Pancreas (tissue), 10 donors: ENCODE measurements at regions not wholly inside any gene's neighbourhood (a gene's known extent, or its start where the extent isn't known, plus 50 kb on each side); places are given as distances from the start of the nearest gene placed in this dataset.

Source experiments
- ATAC-seq, 4 donors: fragments of 200-7000 bp; cut with Tn5 transposase; one replicate each; pipeline versions ENCODE4 v1.8.0 to v1.9.1; 2020; ENCODE audit warnings: mild to moderate bottlenecking in 4 of 4, moderate library complexity in 4 of 4
- DNase-seq, 6 donors: peaks; one replicate each; pipeline ENCODE4 v3.0.0-alpha.2; 2020
- FAIRE-seq: peaks from 2 replicates; lab custom pipeline; 2012; peaks lifted over from hg19 to GRCh38; lab: Jason Lieb, UNC
- H3K27ac ChIP-seq, 4 donors: fragments of 200-600 bp; sonication (generic); 1 replicate in 3 of 4; 2 replicates in 1 of 4; pipeline versions ENCODE4 v1.5.0 to v1.8.0; 2020
- H3K27me3 ChIP-seq, 4 donors: fragments of 200-600 bp; one replicate each; pipeline ENCODE4 v1.8.0; 2021
- H3K36me3 ChIP-seq, 3 donors: fragments of 200-600 bp; sonication (generic) in 1 of 3; one replicate each; pipeline versions ENCODE4 v1.5.0 to v1.8.0; 2020 to 2021
- H3K4me1 ChIP-seq, 3 donors: fragments of 200-600 bp; one replicate each; pipeline ENCODE4 v1.8.0; 2021
- H3K4me3 ChIP-seq, 4 donors: fragments of 200-600 bp; sonication (generic) in 2 of 4; one replicate each; pipeline versions ENCODE4 v1.5.0 to v1.8.0; 2020 to 2021
- H3K9me3 ChIP-seq, 4 donors: fragments of 200-600 bp; one replicate each; pipeline ENCODE4 v1.8.0; 2021
- whole genome bisulfite sequencing, 2 donors: extraction: QIAGEN DNeasy Blood & Tissue Kit; methylation state at CpG; one replicate each; pipeline ENCODE4 v1.1.7; 2013; 5-methylcytosine and 5-hydroxymethylcytosine counted together
- intact Hi-C, 3 donors: fragments of 100-400 bp; cut with DNase I; formaldehyde crosslinking; loops; one replicate each; pipeline versions ENCODE4 v1.11.1 to v1.14.2; 2022
- TF ChIP-seq, protein P1 (sequence below), 4 donors: fragments of 200-600 bp; sonication (generic) in 3 of 4; IDR thresholded peaks; one replicate each; pipeline versions ENCODE4 v1.5.0 to v1.8.0; 2021; ENCODE audit warnings: antibody characterized with exemption in 4 of 4
- donor health status: healthy with polysubstance abuse.
- donor health status: DM: no; HTN: no; CAD: no; lungs with moderate emphysema.
- donor health status: DM: no; HTN: no; CAD: no.
- donor health status: control.
- donor health status: control.
- donor health status: Bipolar disorder and iron deficiency.
- donor health status: DM: yes; HTN: yes; CAD: no.
- donor health status: DM: no; HTN: no; CAD: no.
- donor health status: DM: no; HTN: no; CAD: no.
- donor health status: DM: yes; HTN: yes; CAD: no.

DNA sequence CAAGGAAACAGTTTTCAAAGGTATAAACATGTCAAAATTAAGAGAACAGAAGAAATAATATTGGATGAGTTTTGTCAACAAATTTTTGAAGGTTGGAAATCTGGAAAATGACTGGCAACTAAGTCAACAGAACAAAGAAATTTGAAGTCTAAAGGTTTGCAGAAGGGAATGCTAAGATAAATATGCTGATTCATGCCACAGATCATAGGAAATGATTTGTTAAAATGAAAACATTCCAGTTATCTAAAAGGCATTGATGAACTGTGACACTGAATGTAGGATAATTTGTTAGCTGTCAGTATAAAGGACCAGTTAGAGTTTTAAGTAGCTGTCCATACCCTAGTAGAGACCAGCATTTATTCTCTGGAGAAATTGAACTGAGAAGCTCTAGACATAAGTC lies 157.9 kb upstream of the CHRM3 start:
- FAIRE-seq = no peak
- no peak for ATAC-seq
- no peaks in the 10 kb centered on the region for H3K27me3 ChIP-seq
- H3K36me3 ChIP-seq = no peaks in the 10 kb centered on the region
- H3K9me3 ChIP-seq = no peaks in the 10 kb centered on the region
- TF ChIP-seq, protein P1, sequence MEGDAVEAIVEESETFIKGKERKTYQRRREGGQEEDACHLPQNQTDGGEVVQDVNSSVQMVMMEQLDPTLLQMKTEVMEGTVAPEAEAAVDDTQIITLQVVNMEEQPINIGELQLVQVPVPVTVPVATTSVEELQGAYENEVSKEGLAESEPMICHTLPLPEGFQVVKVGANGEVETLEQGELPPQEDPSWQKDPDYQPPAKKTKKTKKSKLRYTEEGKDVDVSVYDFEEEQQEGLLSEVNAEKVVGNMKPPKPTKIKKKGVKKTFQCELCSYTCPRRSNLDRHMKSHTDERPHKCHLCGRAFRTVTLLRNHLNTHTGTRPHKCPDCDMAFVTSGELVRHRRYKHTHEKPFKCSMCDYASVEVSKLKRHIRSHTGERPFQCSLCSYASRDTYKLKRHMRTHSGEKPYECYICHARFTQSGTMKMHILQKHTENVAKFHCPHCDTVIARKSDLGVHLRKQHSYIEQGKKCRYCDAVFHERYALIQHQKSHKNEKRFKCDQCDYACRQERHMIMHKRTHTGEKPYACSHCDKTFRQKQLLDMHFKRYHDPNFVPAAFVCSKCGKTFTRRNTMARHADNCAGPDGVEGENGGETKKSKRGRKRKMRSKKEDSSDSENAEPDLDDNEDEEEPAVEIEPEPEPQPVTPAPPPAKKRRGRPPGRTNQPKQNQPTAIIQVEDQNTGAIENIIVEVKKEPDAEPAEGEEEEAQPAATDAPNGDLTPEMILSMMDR (IDR thresholded peaks at IDR 0.05) = no peak
- H3K4me1 ChIP-seq = no peaks in the 10 kb centered on the region
- H3K4me3 ChIP-seq = no peak overlapping the region
- DNase-seq = no peak
- no peak overlapping the region for H3K27ac ChIP-seq
- intact Hi-C loops = no loop called here

DNA sequence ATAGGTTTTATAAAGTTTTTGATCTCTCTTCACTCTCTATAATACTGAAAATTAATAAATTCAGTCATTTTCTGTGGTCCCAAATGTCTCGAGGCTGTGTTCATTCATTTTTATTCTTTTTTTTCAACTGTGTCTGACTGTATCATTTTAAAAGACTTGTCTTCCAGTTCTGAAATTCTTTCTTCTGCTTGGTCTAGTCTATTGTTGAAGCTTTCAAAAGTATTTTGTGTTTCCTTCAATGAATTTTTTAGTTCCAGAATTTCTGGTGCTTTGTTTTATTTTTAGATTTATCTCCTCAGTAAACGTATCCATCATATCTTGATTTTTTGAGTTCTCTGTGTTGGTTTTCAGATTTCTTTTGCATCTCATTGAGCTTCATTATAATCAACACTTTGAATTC lies 161.0 kb upstream of the CHRM3 start:
- H3K4me3 ChIP-seq = no peak overlapping the region
- no peaks in the 10 kb centered on the region for H3K36me3 ChIP-seq
- no peaks in the 10 kb centered on the region for H3K4me1 ChIP-seq
- H3K27me3 ChIP-seq = no peaks in the 10 kb centered on the region
- no peak for FAIRE-seq
- no peak for DNase-seq
- TF ChIP-seq, protein P1 (IDR thresholded peaks at IDR 0.05) = no peak
- ATAC-seq = no peak
- WGBS, 2 donors = 67 to 73% methylated on average over 2 of the region's 2 CpGs
- intact Hi-C loops = no loop called here
- no peak overlapping the region for H3K27ac ChIP-seq
- H3K9me3 ChIP-seq = no peaks in the 10 kb centered on the region

DNA sequence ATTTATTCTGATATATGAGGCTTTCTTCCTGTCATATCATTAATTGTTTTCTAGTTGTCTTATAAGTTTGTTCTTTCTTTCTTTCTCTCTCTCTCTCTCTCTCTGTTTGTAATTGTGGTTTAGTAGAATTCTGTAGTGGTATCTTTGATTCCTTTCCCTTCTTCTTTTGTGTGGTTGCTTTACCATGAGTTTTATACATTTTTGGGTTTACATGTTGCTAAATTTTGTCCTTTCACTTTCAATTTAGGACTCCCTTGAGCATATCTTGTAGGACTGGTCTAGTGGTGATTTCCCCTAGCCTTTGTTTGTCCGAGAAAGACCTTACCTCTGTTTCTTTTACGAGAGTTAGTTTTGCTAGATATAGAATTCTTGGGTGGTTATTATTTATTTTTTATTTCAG lies 162.3 kb upstream of the CHRM3 start:
- 90 to 92% methylated on average over 2 of the region's 2 CpGs for WGBS, 2 donors
- ATAC-seq = no peak
- TF ChIP-seq, protein P1 (IDR thresholded peaks at IDR 0.05) = no peak
- DNase-seq = no peak
- Histone ChIP-seq H3K27me3 (no peaks in the 10 kb centered on the region), H3K4me1 (no peaks in the 10 kb centered on the region), H3K27ac (no peak overlapping the region), H3K9me3 (no peaks in the 10 kb centered on the region), H3K4me3 (no peak overlapping the region), H3K36me3 (no peaks in the 10 kb centered on the region)
- intact Hi-C loops = no loop called here
- no peak for FAIRE-seq

DNA sequence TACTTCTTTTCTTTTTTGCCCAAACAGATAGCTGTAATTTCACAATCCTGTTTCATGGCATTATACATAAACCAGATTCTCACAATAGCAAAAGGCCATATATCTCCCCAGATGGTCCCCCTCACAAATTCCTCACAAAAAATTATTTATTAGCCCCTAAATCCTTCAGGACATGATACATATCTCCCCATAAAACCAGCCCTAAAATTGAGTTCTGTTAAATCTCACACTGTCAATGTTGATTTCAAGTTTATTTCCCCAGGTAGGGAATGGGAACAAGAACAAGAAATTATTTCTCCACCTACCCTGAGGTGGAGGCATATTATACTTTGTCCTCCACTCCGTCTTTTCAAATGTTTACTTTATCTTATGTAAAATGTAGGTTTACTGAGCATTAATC lies 163.4 kb upstream of the CHRM3 start:
- TF ChIP-seq, protein P1 (IDR thresholded peaks at IDR 0.05) = no peak
- no peak overlapping the region for H3K27ac ChIP-seq
- no peak for DNase-seq
- H3K4me3 ChIP-seq = no peak overlapping the region
- H3K9me3 ChIP-seq = no peaks in the 10 kb centered on the region
- FAIRE-seq = no peak
- H3K36me3 ChIP-seq = no peaks in the 10 kb centered on the region
- H3K4me1 ChIP-seq = no peaks in the 10 kb centered on the region
- WGBS, 2 donors = 72 to 73% methylated on average over 1 of the region's 1 CpG
- ATAC-seq = no peak
- no peaks in the 10 kb centered on the region for H3K27me3 ChIP-seq
- intact Hi-C loops = no loop called here

DNA sequence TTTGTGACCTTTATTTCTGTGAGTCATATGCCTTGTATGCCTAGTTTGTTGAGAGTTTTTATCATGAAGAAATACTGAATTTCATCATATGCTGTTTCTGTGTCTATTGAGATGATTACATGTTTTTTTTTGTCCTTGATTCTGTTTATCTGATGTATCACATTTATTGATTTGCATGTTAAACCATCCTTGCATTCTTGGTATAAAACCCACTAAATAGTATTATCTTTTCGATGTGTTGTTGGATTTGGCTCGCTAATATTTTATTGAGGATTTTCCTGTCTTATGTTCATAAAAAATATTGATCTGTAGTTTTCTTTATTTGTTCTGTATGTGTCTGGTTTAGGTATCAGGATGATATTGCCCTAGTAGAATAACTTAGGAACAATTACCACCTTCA lies 164.7 kb upstream of the CHRM3 start:
- intact Hi-C loops = no loop called here

More for the DNA sequence above, 164.7 kb upstream of the CHRM3 start:
- Histone ChIP-seq H3K4me3 (no peak overlapping the region), H3K36me3 (no peaks in the 10 kb centered on the region), H3K9me3 (no peaks in the 10 kb centered on the region), H3K27me3 (no peaks in the 10 kb centered on the region), H3K4me1 (no peaks in the 10 kb centered on the region), H3K27ac (no peak overlapping the region)
- TF ChIP-seq, protein P1 (IDR thresholded peaks at IDR 0.05) = no peak
- FAIRE-seq = no peak
- 79 to 86% methylated on average over 2 of the region's 2 CpGs for WGBS, 2 donors
- DNase-seq = no peak
- no peak for ATAC-seq
